ENCODE measurements at regions not wholly inside any gene's neighbourhood (a gene's known extent, or its start where the extent isn't known, plus 50 kb on each side); places are given as distances from the start of the nearest gene placed in this dataset.

DNA sequence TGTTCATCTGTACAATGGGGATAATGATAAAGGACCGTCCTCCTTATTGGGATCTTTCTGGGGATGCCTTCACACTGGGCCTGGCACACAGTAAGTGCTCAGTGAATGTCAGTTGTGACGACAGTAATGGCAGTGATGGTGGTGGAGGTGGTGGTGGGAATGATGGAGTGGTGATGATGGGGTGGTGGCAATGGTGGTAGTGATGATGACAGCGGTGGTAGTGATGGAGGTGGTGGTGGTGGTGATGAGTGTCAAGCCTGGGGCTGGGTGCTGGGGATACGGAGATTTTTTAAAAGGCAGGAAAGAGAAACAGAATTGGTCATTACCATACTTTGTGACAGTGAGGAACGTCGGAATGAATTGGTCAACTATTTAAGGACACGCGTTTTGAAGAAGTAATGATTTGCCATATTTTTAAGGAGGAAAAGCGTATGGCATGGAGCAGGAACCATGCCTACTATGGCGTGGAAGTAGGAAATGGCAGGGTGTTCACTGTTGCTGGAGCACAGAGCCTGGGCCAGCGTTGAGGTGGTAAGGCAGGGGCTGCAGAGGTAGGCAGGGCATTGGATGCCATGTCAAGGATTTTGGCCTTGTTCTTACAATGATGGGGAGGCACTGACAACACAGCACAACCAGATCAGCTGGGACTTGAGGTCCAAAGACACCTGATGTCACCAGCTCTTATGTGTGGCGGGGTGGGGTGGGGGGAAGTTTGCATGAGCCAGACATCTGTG lies 128.7 kb downstream of the ACTL8 start:
- Histone ChIP-seq H3K9ac (ENCODE audit: low read length) (no peak overlapping the region), H4K8ac (ENCODE audit: low read depth, low read length) (no peak overlapping the region), H4K5ac (ENCODE audit: low read length) (no peak overlapping the region), H3K27me3 (ENCODE audit: insufficient read depth, low read length, poor library complexity) (no peaks in the 10 kb centered on the region), H3K4me3 (ENCODE audit: low read length) (no peak overlapping the region), H3K36me3 (ENCODE audit: control insufficient read depth, insufficient read depth, low read length) (no peaks in the 10 kb centered on the region), H2AK5ac (ENCODE audit: low read length) (no peak overlapping the region), H3K79me1 (ENCODE audit: low read length) (no peaks in the 10 kb centered on the region), H3K18ac (ENCODE audit: low read length) (no peak overlapping the region), H2BK5ac (ENCODE audit: low read length) (no peak overlapping the region), H2BK120ac (ENCODE audit: low read depth, low read length) (no peak overlapping the region), H3K56ac (ENCODE audit: low read length) (no peak overlapping the region), H3K79me2 (ENCODE audit: control insufficient read depth, insufficient read depth, low read length) (no peaks in the 10 kb centered on the region), H3K4me2 (ENCODE audit: low read length) (no peak overlapping the region), H3K4ac (ENCODE audit: low read depth, low read length) (no peak overlapping the region), H3K4me1 (ENCODE audit: control insufficient read depth, low read depth, low read length) (no peaks in the 10 kb centered on the region), H3K23ac (ENCODE audit: low read length) (no peak overlapping the region), H2BK15ac (replicated peaks; ENCODE audit: low read depth) (no peak overlapping the region), H3K27ac (ENCODE audit: low read depth, low read length) (no peak overlapping the region)
- no CpG with 5 or more reads among the region's 12 CpGs for WGBS (ENCODE audit: extremely low coverage, insufficient coverage, low lambda C conversion rate)
- DNase-seq: no peak

DNA sequence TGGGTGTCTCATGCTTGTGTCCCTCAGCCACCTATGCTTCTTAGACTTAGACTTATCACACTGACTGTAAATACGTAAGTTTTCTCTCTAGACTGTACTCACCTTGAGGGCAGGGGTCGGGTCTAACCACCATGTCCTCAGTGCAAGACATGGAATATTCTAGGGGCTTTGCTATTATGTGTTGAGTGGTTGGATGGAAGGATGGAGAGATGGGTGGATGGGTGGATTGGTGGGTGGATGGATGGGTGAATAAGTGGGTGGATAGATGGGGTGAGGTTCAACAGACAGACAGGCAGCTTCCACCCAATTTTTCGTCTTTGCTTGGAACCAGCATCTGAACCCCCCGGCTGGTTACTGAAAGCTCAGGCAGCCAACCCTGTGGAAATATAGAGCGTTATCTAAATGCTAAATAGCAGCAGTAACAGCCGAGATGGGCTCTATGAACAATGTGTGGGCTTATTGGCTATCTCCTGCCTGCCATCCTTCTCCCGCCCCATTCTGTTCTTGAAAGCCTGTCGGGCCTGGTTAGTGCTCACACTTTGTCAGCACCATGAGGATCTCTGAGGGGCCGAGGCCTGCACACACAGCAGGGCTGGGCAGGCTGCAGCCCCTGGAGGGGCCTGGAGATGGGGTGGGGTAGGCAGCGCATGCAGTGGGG lies 130.7 kb downstream of the ACTL8 start:
- no peak overlapping the region for H3K18ac ChIP-seq (ENCODE audit: low read length)
- WGBS (ENCODE audit: extremely low coverage, insufficient coverage, low lambda C conversion rate): no CpG with 5 or more reads among the region's 10 CpGs
- no peak overlapping the region for H2BK5ac ChIP-seq (ENCODE audit: low read length)
- H3K4ac ChIP-seq (ENCODE audit: low read depth, low read length): no peak overlapping the region
- H3K4me2 ChIP-seq (ENCODE audit: low read length): no peak overlapping the region
- H2BK120ac ChIP-seq (ENCODE audit: low read depth, low read length): no peak overlapping the region
- H3K4me3 ChIP-seq (ENCODE audit: low read length): no peak overlapping the region
- H3K27ac ChIP-seq (ENCODE audit: low read depth, low read length): no peak overlapping the region
- no peak overlapping the region for H3K9ac ChIP-seq (ENCODE audit: low read length)
- no peak overlapping the region for H2BK15ac ChIP-seq (replicated peaks; ENCODE audit: low read depth)
- no peaks in the 10 kb centered on the region for H3K79me2 ChIP-seq (ENCODE audit: control insufficient read depth, insufficient read depth, low read length)
- no peak overlapping the region for H4K8ac ChIP-seq (ENCODE audit: low read depth, low read length)
- H4K5ac ChIP-seq (ENCODE audit: low read length): no peak overlapping the region
- no peaks in the 10 kb centered on the region for H3K79me1 ChIP-seq (ENCODE audit: low read length)
- H3K23ac ChIP-seq (ENCODE audit: low read length): no peak overlapping the region
- H3K27me3 ChIP-seq (ENCODE audit: insufficient read depth, low read length, poor library complexity): no peaks in the 10 kb centered on the region
- H2AK5ac ChIP-seq (ENCODE audit: low read length): no peak overlapping the region
- no peak overlapping the region for H3K56ac ChIP-seq (ENCODE audit: low read length)
- no peaks in the 10 kb centered on the region for H3K4me1 ChIP-seq (ENCODE audit: control insufficient read depth, low read depth, low read length)
- no peak for DNase-seq
- H3K36me3 ChIP-seq (ENCODE audit: control insufficient read depth, insufficient read depth, low read length): no peaks in the 10 kb centered on the region

DNA sequence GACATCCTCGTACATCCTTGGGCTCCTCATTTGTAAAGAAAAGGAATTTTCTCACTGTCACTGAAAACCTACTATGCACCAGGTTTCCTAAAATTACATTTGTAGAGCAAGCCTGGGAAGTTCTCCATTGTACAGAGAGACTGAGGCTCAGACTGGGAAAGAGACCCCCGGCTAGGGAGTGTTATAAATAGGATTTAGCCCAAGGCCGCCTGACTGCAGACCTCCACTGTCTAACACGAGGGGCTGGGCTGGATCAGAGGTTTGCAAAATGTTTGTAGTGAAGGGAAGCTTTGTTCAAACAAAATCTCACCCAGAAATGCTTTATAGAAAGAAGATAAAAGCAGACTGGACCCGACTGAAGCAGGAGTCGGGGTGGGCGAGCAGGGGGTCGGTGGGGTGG lies 131.3 kb downstream of the ACTL8 start:
- Histone ChIP-seq H3K18ac (ENCODE audit: low read length) (no peak overlapping the region), H3K4ac (ENCODE audit: low read depth, low read length) (no peak overlapping the region), H3K36me3 (ENCODE audit: control insufficient read depth, insufficient read depth, low read length) (no peaks in the 10 kb centered on the region), H4K8ac (ENCODE audit: low read depth, low read length) (no peak overlapping the region), H3K79me2 (ENCODE audit: control insufficient read depth, insufficient read depth, low read length) (no peaks in the 10 kb centered on the region), H3K4me1 (ENCODE audit: control insufficient read depth, low read depth, low read length) (no peaks in the 10 kb centered on the region), H3K9ac (ENCODE audit: low read length) (no peak overlapping the region), H2BK5ac (ENCODE audit: low read length) (no peak overlapping the region), H3K79me1 (ENCODE audit: low read length) (no peaks in the 10 kb centered on the region), H4K5ac (ENCODE audit: low read length) (no peak overlapping the region), H2BK15ac (replicated peaks; ENCODE audit: low read depth) (no peak overlapping the region), H3K4me3 (ENCODE audit: low read length) (no peak overlapping the region), H3K56ac (ENCODE audit: low read length) (no peak overlapping the region), H3K23ac (ENCODE audit: low read length) (no peak overlapping the region), H2AK5ac (ENCODE audit: low read length) (no peak overlapping the region), H3K4me2 (ENCODE audit: low read length) (no peak overlapping the region), H2BK120ac (ENCODE audit: low read depth, low read length) (no peak overlapping the region), H3K27me3 (ENCODE audit: insufficient read depth, low read length, poor library complexity) (no peaks in the 10 kb centered on the region), H3K27ac (ENCODE audit: low read depth, low read length) (no peak overlapping the region)
- WGBS (ENCODE audit: extremely low coverage, insufficient coverage, low lambda C conversion rate): no CpG with 5 or more reads among the region's 8 CpGs
- DNase-seq: no peak

GRCh38 chr1:17886838-17887441 lies 131.8 kb downstream of the ACTL8 start:
- Histone ChIP-seq H2AK5ac (ENCODE audit: low read length) (no peak overlapping the region), H3K79me1 (ENCODE audit: low read length) (no peaks in the 10 kb centered on the region), H3K56ac (ENCODE audit: low read length) (no peak overlapping the region), H2BK5ac (ENCODE audit: low read length) (no peak overlapping the region), H2BK120ac (ENCODE audit: low read depth, low read length) (no peak overlapping the region), H3K23ac (ENCODE audit: low read length) (no peak overlapping the region), H3K79me2 (ENCODE audit: control insufficient read depth, insufficient read depth, low read length) (no peaks in the 10 kb centered on the region), H2BK15ac (replicated peaks; ENCODE audit: low read depth) (no peak overlapping the region), H3K9ac (ENCODE audit: low read length) (no peak overlapping the region), H3K4me2 (ENCODE audit: low read length) (no peak overlapping the region), H3K18ac (ENCODE audit: low read length) (no peak overlapping the region), H3K27me3 (ENCODE audit: insufficient read depth, low read length, poor library complexity) (no peaks in the 10 kb centered on the region), H3K4me3 (ENCODE audit: low read length) (no peak overlapping the region), H4K5ac (ENCODE audit: low read length) (no peak overlapping the region), H4K8ac (ENCODE audit: low read depth, low read length) (no peak overlapping the region), H3K36me3 (ENCODE audit: control insufficient read depth, insufficient read depth, low read length) (no peaks in the 10 kb centered on the region), H3K27ac (ENCODE audit: low read depth, low read length) (no peak overlapping the region), H3K4me1 (ENCODE audit: control insufficient read depth, low read depth, low read length) (no peaks in the 10 kb centered on the region), H3K4ac (ENCODE audit: low read depth, low read length) (no peak overlapping the region)
- WGBS (ENCODE audit: extremely low coverage, insufficient coverage, low lambda C conversion rate): no CpG with 5 or more reads among the region's 6 CpGs
- no peak for DNase-seq

GRCh38 chr1:17887661-17888371 lies 132.7 kb downstream of the ACTL8 start:
- Histone ChIP-seq H4K5ac (ENCODE audit: low read length) (no peak overlapping the region), H3K79me2 (ENCODE audit: control insufficient read depth, insufficient read depth, low read length) (no peaks in the 10 kb centered on the region), H3K4me1 (ENCODE audit: control insufficient read depth, low read depth, low read length) (no peaks in the 10 kb centered on the region), H3K23ac (ENCODE audit: low read length) (no peak overlapping the region), H2AK5ac (ENCODE audit: low read length) (no peak overlapping the region), H3K56ac (ENCODE audit: low read length) (no peak overlapping the region), H3K27ac (ENCODE audit: low read depth, low read length) (no peak overlapping the region), H4K8ac (ENCODE audit: low read depth, low read length) (no peak overlapping the region), H2BK5ac (ENCODE audit: low read length) (no peak overlapping the region), H3K4me3 (ENCODE audit: low read length) (no peak overlapping the region), H3K4me2 (ENCODE audit: low read length) (no peak overlapping the region), H3K18ac (ENCODE audit: low read length) (no peak overlapping the region), H3K79me1 (ENCODE audit: low read length) (no peaks in the 10 kb centered on the region), H3K36me3 (ENCODE audit: control insufficient read depth, insufficient read depth, low read length) (no peaks in the 10 kb centered on the region), H2BK15ac (replicated peaks; ENCODE audit: low read depth) (no peak overlapping the region), H2BK120ac (ENCODE audit: low read depth, low read length) (no peak overlapping the region), H3K9ac (ENCODE audit: low read length) (no peak overlapping the region), H3K4ac (ENCODE audit: low read depth, low read length) (no peak overlapping the region), H3K27me3 (ENCODE audit: insufficient read depth, low read length, poor library complexity) (no peaks in the 10 kb centered on the region)
- no peak for DNase-seq
- no CpG with 5 or more reads among the region's 17 CpGs for WGBS (ENCODE audit: extremely low coverage, insufficient coverage, low lambda C conversion rate)
